IPS-NIHi7 (cell line): ENCODE measurements at regions not wholly inside any gene's neighbourhood (a gene's known extent, or its start where the extent isn't known, plus 50 kb on each side); places are given as distances from the start of the nearest gene placed in this dataset.
A peak's percentile ranks its signal among the peaks of the same experiment; 100 is the strongest.
"Not testable (repeated sequence)": the region's sequence is repeated elsewhere in the genome, so short reads cannot be mapped to it uniquely, and the experiment has no call there.

Source experiments
- DNase-seq: peaks from one replicate; pipeline ENCODE4 v3.0.0; 2012; ENCODE audit warnings: mixed read lengths; ENCODE audit errors: extremely low spot score

GRCh38 chr11:69205743-69206612, 50.2 kb downstream of the SMIM38 start:
- DNase-seq: no peak

- not testable (repeated sequence) for DNase-seq
These were observed 50.9 kb downstream of the SMIM38 start for GRCh38 chr11:69206613-69206965.

- DNase-seq: no peak
These were observed 51.6 kb downstream of the SMIM38 start for GRCh38 chr11:69207165-69207889.

- DNase-seq: no peak
These were observed 52.7 kb downstream of the SMIM38 start for GRCh38 chr11:69208190-69209037.

GRCh38 chr11:69209038-69209350, 53.3 kb downstream of the SMIM38 start:
- DNase-seq: no peak

GRCh38 chr11:69209421-69210309, 53.9 kb downstream of the SMIM38 start:
- no peak for DNase-seq

- no peak for DNase-seq
These were observed 54.7 kb downstream of the SMIM38 start for GRCh38 chr11:69210310-69211035.

- DNase-seq: no peak
These were observed 55.8 kb downstream of the SMIM38 start for GRCh38 chr11:69211540-69211919.

- DNase-seq: peak; percentile 52
These were observed 56.4 kb downstream of the SMIM38 start for GRCh38 chr11:69211920-69212797.

- DNase-seq: no peak
These were observed 57.0 kb downstream of the SMIM38 start for GRCh38 chr11:69212798-69213110.

- DNase-seq: no peak
These were observed 57.6 kb downstream of the SMIM38 start for GRCh38 chr11:69213316-69213715.

- no peak for DNase-seq
These were observed 58.2 kb downstream of the SMIM38 start for GRCh38 chr11:69213964-69214363.

- DNase-seq: no peak
These were observed 59.5 kb downstream of the SMIM38 start for GRCh38 chr11:69215216-69215615.

GRCh38 chr11:69215784-69216415, 60.2 kb downstream of the SMIM38 start:
- no peak for DNase-seq

- no peak for DNase-seq
These were observed 60.9 kb downstream of the SMIM38 start for GRCh38 chr11:69216647-69217051.

GRCh38 chr11:69217276-69218105, 61.8 kb downstream of the SMIM38 start:
- DNase-seq: no peak

GRCh38 chr11:69218271-69218682, 62.5 kb downstream of the SMIM38 start:
- DNase-seq: no peak

- DNase-seq: no peak
These were observed 63.4 kb downstream of the SMIM38 start for GRCh38 chr11:69218946-69219720.
